B cell (primary cell): ENCODE measurements at regions not wholly inside any gene's neighbourhood (a gene's known extent, or its start where the extent isn't known, plus 50 kb on each side); places are given as distances from the start of the nearest gene placed in this dataset.

Source experiments
- CTCF ChIP-seq: fragments of 200-600 bp; IDR thresholded peaks from one replicate; pipeline ENCODE4 v1.8.0; 2022; ENCODE audit warnings: antibody characterized with exemption, mild to moderate bottlenecking
- EZH2 ChIP-seq: IDR thresholded peaks from 2 replicates; pipeline ENCODE4 v1.6.1; 2012; ENCODE audit warnings: borderline replicate concordance, low read depth, mild to moderate bottlenecking, moderate library complexity, low read length; ENCODE audit not compliant: insufficient read depth, poor library complexity, severe bottlenecking

GRCh38 chr15:87733977-87734376 is 522.6 kb downstream of the NTRK3 start:
- TF ChIP-seq CTCF (no peak), EZH2 (no peak)
